ENCODE measurements at regions not wholly inside any gene's neighbourhood (a gene's known extent, or its start where the extent isn't known, plus 50 kb on each side); places are given as distances from the start of the nearest gene placed in this dataset.

- DNase-seq: no peak
Measured at GRCh38 chr2:15782009-15782751, 158.2 kb upstream of the MYCN start.

- DNase-seq: no peak
Measured at GRCh38 chr2:15782769-15783294, 157.5 kb upstream of the MYCN start.

- no peak for DNase-seq
Measured at GRCh38 chr2:15783489-15783888, 156.9 kb upstream of the MYCN start.

- DNase-seq: no peak
Measured at GRCh38 chr2:15784106-15784885, 156.1 kb upstream of the MYCN start.

GRCh38 chr2:15784886-15785801 lies 155.2 kb upstream of the MYCN start:
- DNase-seq: no peak

- no peak for DNase-seq
Measured at GRCh38 chr2:15786003-15786654, 154.2 kb upstream of the MYCN start.

GRCh38 chr2:15786901-15787300 lies 153.4 kb upstream of the MYCN start:
- no peak for DNase-seq

- no peak for DNase-seq
Measured at GRCh38 chr2:15787535-15788454, 152.6 kb upstream of the MYCN start.

GRCh38 chr2:15788455-15788829 lies 151.9 kb upstream of the MYCN start:
- DNase-seq: no peak

GRCh38 chr2:15788830-15789229 lies 151.5 kb upstream of the MYCN start:
- DNase-seq: no peak

GRCh38 chr2:15789381-15790062 lies 150.8 kb upstream of the MYCN start:
- DNase-seq: no peak

- DNase-seq: no peak
Measured at GRCh38 chr2:15790326-15790725, 150.0 kb upstream of the MYCN start.

GRCh38 chr2:15790838-15791237 lies 149.5 kb upstream of the MYCN start:
- DNase-seq: no peak

GRCh38 chr2:15791294-15791693 lies 149.1 kb upstream of the MYCN start:
- no peak for DNase-seq

GRCh38 chr2:15792331-15792730 lies 148.0 kb upstream of the MYCN start:
- no peak for DNase-seq

GRCh38 chr2:15793078-15793913 lies 147.1 kb upstream of the MYCN start:
- no peak for DNase-seq

GRCh38 chr2:15793978-15794377 lies 146.4 kb upstream of the MYCN start:
- no peak for DNase-seq

GRCh38 chr2:15794608-15795134 lies 145.7 kb upstream of the MYCN start:
- DNase-seq: no peak

GRCh38 chr2:15795426-15795825 lies 144.9 kb upstream of the MYCN start:
- no peak for DNase-seq
